Endodermal cell (in vitro differentiated cells): ENCODE measurements at regions not wholly inside any gene's neighbourhood (a gene's known extent, or its start where the extent isn't known, plus 50 kb on each side); places are given as distances from the start of the nearest gene placed in this dataset.

Source experiments
- DNase-seq: peaks from one replicate; pipeline ENCODE4 v3.0.0-alpha.2; 2017
- H3K27ac ChIP-seq: 2 replicates; pipeline ENCODE4 v1.5.1; 2013; ENCODE audit warnings: mild to moderate bottlenecking, low read depth, low read length, moderate library complexity
- H3K27me3 ChIP-seq: 2 replicates; pipeline ENCODE4 v1.6.1; 2013; ENCODE audit warnings: mild to moderate bottlenecking, low read length, moderate library complexity; ENCODE audit not compliant: insufficient read depth, control insufficient read depth, poor library complexity, severe bottlenecking
- H3K36me3 ChIP-seq: 2 replicates; pipeline ENCODE4 v1.7.0; 2013; ENCODE audit warnings: mild to moderate bottlenecking, low read length, moderate library complexity; ENCODE audit not compliant: control insufficient read depth, insufficient read depth
- H3K4me1 ChIP-seq: one replicate; pipeline ENCODE4 v1.7.0; 2013; ENCODE audit warnings: low read length; ENCODE audit not compliant: control insufficient read depth, insufficient read depth
- H3K4me3 ChIP-seq: 2 replicates; pipeline ENCODE4 v1.5.1; 2013; ENCODE audit warnings: mild to moderate bottlenecking, low read length, moderate library complexity
- H3K9ac ChIP-seq: 2 replicates; pipeline ENCODE4 v1.6.1; 2013; ENCODE audit warnings: mild to moderate bottlenecking, low read length, moderate library complexity; ENCODE audit not compliant: poor library complexity, severe bottlenecking; ENCODE audit errors: extremely low read depth
- H3K9me3 ChIP-seq: 2 replicates; pipeline ENCODE4 v1.6.1; 2013; ENCODE audit warnings: mild to moderate bottlenecking, low read length, moderate library complexity; ENCODE audit not compliant: control insufficient read depth
- H3K27ac Mint-ChIP-seq: 2 replicates; pipeline ENCODE4 v1.8.0; 2020; ENCODE audit warnings: mixed read lengths
- H3K27me3 Mint-ChIP-seq: 2 replicates; pipeline ENCODE4 v1.8.0; 2021; ENCODE audit warnings: mild to moderate bottlenecking, mixed read lengths; ENCODE audit not compliant: insufficient read depth
- H3K36me3 Mint-ChIP-seq: 2 replicates; pipeline ENCODE4 v1.8.0; 2020; ENCODE audit warnings: low read depth, mixed read lengths
- H3K4me1 Mint-ChIP-seq: 2 replicates; pipeline ENCODE4 v1.8.0; 2020; ENCODE audit warnings: mixed read lengths
- H3K4me3 Mint-ChIP-seq: 2 replicates; pipeline ENCODE4 v1.8.0; 2020; ENCODE audit warnings: mild to moderate bottlenecking, moderate library complexity, mixed read lengths
- H3K9me3 Mint-ChIP-seq: 2 replicates; pipeline ENCODE4 v1.8.0; 2020; ENCODE audit warnings: mild to moderate bottlenecking, mixed read lengths
- CTCF ChIP-seq: fragments of 200-600 bp; sonication (generic); conservative IDR thresholded peaks from 2 replicates; pipeline ENCODE4 v1.5.0; 2021; ENCODE audit warnings: antibody characterized with exemption, mild to moderate bottlenecking
- WGBS, 2 experiments: methylation state at CpG; one replicate each; pipeline versions ENCODE4 v1.1.5 to v1.1.7; 2013; ENCODE audit warnings: missing lambda C conversion rate in 2 of 2, mixed read lengths in 1 of 2; ENCODE audit not compliant: insufficient coverage in 1 of 2, insufficient read length in 1 of 2; 5-methylcytosine and 5-hydroxymethylcytosine counted together

- Histone ChIP-seq H3K27ac (no peak overlapping the region), H3K9me3 (no peaks in the 10 kb centered on the region), H3K36me3 (no peaks in the 10 kb centered on the region), H3K27me3 (no peaks in the 10 kb centered on the region), H3K4me1 (peaks cover 6% of the 10 kb centered on the region), H3K4me3 (no peak overlapping the region), H3K9ac (peak overlapping the region; percentile 4)
- Mint-ChIP-seq H3K36me3 (peaks cover 2% of the 10 kb centered on the region), H3K9me3 (no peaks in the 10 kb centered on the region), H3K27ac (peak overlapping the region; percentile 74), H3K4me3 (no peak overlapping the region), H3K27me3 (no peaks in the 10 kb centered on the region), H3K4me1 (peaks cover 19% of the 10 kb centered on the region)
- no peak for TF ChIP-seq CTCF
- 37 to 58% methylated on average over 2 to 3 of the region's 3 CpGs for WGBS, 2 experiments
- no peak for DNase-seq
Measured at GRCh38 chr1:187390215-187390818, 561.6 kb downstream of the PLA2G4A start.

GRCh38 chr1:187396226-187396625 lies 567.5 kb downstream of the PLA2G4A start:
- peaks cover 5% of the 10 kb centered on the region for H3K9me3 ChIP-seq
- Mint-ChIP-seq H3K4me3 (no peak overlapping the region), H3K36me3 (peaks cover 5% of the 10 kb centered on the region), H3K4me1 (peaks cover 26% of the 10 kb centered on the region), H3K27ac (peak overlapping the region; percentile 32), H3K9me3 (peaks cover 15% of the 10 kb centered on the region), H3K27me3 (no peaks in the 10 kb centered on the region)
- H3K4me3 ChIP-seq: peak overlapping the region; percentile 17
- H3K36me3 ChIP-seq: no peaks in the 10 kb centered on the region
- DNase-seq: peak; percentile 54
- no peaks in the 10 kb centered on the region for H3K27me3 ChIP-seq
- H3K4me1 ChIP-seq: peaks cover 9% of the 10 kb centered on the region
- H3K27ac ChIP-seq: no peak overlapping the region
- no peak overlapping the region for H3K9ac ChIP-seq
- peak; percentile 61 for TF ChIP-seq CTCF

- no peak overlapping the region for H3K4me3 Mint-ChIP-seq
- peak; percentile 67 for DNase-seq
- no peak for TF ChIP-seq CTCF
- Histone ChIP-seq H3K4me1 (peaks cover 9% of the 10 kb centered on the region), H3K36me3 (no peaks in the 10 kb centered on the region), H3K27me3 (no peaks in the 10 kb centered on the region), H3K9ac (no peak overlapping the region), H3K4me3 (peak overlapping the region; percentile 17), H3K9me3 (peaks cover 5% of the 10 kb centered on the region), H3K27ac (no peak overlapping the region)
- H3K9me3 Mint-ChIP-seq: peaks cover 15% of the 10 kb centered on the region
- no peaks in the 10 kb centered on the region for H3K27me3 Mint-ChIP-seq
- peaks cover 26% of the 10 kb centered on the region for H3K4me1 Mint-ChIP-seq
- H3K27ac Mint-ChIP-seq: peak overlapping the region; percentile 32
- H3K36me3 Mint-ChIP-seq: peaks cover 5% of the 10 kb centered on the region
- 72 to 81% methylated on average over 4 to 12 of the region's 12 CpGs for WGBS, 2 experiments
Measured at GRCh38 chr1:187396929-187397796, 568.4 kb downstream of the PLA2G4A start.
